ENCODE measurements at regions not wholly inside any gene's neighbourhood (a gene's known extent, or its start where the extent isn't known, plus 50 kb on each side); places are given as distances from the start of the nearest gene placed in this dataset.
"Not testable (repeated sequence)": the region's sequence is repeated elsewhere in the genome, so short reads cannot be mapped to it uniquely, and the experiment has no call there.

DNA sequence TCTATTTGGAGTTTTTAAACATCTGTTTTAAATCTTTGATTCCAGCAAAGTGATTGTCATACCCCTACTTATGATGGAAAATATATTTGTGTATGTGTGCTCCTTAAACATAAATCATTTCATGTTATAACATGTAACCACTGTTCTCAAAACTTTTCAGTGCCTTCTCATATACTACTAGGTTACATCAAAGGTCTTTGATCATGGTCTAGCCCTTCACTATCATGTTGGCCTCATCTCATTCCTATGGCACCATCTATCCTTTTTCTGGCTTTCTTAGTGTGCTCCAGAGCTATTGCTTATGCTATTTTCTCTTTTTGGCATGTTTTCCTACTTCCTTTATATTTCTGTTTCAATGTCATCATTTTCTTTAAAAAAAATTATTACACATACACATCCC, 367.9 kb upstream of the SLC39A10 start:
- DNase-seq: no peak

GRCh38 chr2:195279840-195280427, 377.1 kb upstream of the SLC39A10 start:
- DNase-seq: no peak

DNA sequence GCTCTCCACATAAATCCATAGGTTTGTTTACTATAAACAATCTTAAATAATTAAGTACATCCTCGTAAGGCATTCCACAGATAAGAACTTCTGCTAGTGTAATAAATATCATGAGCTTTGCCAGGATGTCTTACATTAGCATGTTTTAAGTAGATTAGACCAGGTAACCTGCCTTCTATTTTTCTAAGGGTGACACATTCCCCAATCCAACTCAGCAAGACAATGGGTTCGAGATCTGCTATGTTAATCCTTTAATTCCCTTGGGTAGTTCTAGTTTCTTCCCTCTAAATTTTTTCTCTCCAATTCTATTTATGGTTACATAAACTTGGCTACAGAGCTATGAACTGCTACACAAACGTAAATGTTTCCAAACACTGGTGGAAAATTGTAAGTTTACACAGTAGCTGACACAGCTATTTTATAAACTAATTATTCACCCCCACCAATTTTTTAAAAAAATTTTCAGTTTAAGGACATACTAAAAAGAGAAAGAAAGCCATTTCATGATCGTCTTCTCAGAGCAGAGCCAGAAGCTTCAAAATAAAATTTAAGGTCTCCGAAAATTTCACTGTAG, 386.5 kb upstream of the SLC39A10 start:
- DNase-seq: no peak

DNA sequence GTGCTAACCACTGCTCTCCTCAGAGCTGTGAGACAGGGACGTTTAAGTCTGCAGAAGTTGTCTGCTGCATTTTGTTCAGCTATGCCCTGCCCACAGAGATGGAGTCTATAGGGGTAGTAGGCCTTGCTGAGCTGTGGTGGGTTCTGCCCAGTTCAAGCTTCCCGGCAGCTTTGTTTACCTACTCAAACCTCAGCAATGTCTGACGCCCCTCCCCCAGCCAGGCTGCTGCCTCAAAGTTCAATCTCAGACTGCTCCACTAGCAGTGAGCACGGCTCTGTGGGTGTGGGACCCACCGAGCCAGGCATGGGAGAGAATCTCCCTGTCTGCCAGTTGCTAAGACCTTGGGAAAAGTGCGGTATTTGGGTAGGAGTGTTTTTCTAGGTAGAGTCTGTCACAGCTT, 387.8 kb upstream of the SLC39A10 start:
- no peak for DNase-seq

DNA sequence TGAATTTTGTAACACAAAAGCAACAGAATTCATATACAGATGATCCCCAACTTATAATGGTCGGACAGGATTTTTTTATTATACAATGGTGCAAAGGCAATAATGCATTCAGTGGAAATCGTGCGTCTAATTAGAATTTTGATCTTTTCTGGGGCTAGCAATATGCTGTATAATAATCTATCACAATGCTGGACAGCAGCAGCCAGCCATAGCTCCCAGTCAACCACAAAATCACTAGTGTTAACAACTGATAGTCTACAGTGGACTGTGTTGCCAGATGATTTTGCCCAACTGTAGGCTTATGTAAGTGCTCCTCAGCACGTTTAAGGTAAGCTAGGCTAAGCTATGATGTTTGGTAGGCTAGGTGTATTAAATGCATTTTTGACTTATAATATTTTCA, 399.0 kb upstream of the SLC39A10 start:
- no peak for DNase-seq

DNA sequence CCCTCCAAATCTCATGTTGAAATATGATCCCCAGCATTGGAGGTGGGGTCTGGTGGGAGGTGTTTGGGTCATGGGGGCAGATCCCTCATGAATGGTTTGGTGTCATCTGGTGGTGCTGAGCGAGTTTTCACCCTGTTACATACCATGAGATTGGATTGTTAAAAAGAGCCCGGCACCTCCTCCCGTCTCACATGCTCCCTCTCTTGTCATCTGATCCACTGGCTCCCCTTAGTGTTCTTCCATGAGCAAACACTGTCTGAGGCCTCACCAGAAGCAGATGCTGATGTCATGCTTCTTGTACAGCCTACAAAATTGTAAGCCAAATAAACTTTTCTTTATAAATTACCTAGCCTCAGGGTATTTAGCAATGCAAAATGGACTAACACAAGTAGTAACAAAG, 405.0 kb upstream of the SLC39A10 start:
- DNase-seq: no peak

DNA sequence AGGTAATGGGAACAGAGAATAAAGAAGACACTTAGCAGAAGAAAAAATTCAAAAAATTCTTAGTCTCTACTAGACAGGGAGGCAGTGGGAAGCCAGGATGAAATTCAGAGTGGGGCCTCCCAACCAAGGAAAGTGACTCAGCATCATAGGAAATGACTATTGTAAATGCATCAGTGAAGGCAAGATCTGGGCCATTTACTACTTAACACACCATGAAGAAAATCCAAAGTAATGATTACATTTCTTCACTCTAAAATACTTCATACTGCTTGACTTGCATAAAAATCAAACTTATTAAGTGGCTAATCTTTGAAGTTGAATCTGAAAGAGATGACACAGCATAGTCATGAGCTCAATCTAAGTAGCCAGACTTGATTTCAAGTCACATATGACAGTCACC, 405.8 kb upstream of the SLC39A10 start:
- no peak for DNase-seq

DNA sequence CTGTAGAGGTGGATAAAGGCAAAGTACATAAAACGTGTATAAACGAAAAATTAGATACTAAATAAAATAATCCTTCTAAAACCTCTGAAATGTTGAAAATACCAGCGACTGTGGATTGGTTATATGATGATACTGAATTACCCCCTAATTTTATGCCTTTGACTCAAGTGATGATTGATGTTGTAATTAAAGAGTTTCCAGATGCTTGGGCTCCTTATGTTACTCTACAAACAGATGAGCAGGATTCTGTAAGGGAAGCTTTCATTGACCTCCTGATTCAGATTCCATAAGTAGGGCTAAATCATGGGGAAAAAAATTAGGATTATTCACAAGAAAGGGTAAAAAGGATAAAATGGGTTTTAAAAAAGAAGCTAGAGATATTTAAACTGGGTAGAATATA, 418.2 kb upstream of the SLC39A10 start:
- no peak for DNase-seq

GRCh38 chr2:195238379-195238778, 418.6 kb upstream of the SLC39A10 start:
- DNase-seq: no peak

GRCh38 chr2:195228547-195228946, 428.5 kb upstream of the SLC39A10 start:
- not testable (repeated sequence) for DNase-seq

- no peak for DNase-seq
Observed at GRCh38 chr2:195214072-195214471, 443.0 kb upstream of the SLC39A10 start.

DNA sequence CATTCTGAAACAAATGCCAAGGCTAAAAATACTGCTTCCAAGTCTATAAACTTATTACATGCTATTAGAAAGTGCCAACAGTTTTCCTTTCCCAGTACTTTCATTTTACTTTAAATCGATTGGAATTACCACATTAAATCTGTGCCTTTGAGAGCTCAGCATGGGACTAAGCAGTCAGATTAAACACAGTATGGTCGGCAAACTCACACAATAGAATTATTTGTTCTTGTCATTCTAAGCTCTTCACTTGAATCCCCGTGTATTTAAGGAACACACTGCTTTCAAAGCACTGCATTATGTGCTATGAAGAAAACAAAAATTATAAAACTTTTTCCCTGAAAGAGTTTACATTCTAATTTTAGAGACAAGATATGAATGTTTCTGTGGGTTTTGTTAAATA, 444.4 kb upstream of the SLC39A10 start:
- no peak for DNase-seq

DNA sequence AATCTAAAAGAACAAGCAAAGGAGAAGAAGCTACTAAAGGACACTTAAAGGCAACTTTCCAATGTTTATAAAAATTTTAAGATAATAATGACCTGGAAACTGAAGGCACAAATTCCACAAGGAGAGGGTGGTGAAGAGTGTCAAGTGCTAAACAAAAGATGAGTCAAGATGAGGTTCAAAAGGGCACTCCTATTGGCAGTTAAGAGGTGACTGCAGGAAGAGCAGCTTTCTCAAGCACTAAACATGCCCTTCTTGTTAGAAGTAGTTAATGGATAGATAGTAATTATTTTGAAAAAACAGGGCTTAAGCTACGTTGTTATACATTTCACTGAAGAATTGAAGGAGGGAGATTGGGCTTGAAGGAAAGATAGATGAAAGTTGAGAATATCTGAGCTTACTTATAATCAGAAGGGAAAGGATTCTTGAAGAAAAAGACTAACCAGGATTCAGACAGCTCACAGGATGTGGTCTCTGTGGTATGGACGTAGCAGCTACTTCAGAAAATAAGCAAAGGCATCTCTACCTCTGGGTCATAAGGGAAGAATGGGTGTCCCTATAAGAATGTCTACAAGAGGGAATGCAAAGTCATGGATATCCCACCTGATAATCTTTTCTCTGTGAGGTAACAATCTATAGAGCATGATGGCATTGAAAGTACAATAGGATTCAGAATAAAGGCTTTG, 454.7 kb upstream of the SLC39A10 start:
- peak in 1 of 5 donors; percentile 45 for DNase-seq

- DNase-seq: no peak
Observed at GRCh38 chr2:195199864-195200263, 457.2 kb upstream of the SLC39A10 start.

GRCh38 chr2:195181059-195181705, 475.8 kb upstream of the SLC39A10 start:
- no peak for DNase-seq

GRCh38 chr2:195168369-195168768, 488.7 kb upstream of the SLC39A10 start:
- peak in 1 of 5 donors; percentile 10 for DNase-seq

- no peak for DNase-seq
Observed at GRCh38 chr2:195164930-195165329, 492.1 kb upstream of the SLC39A10 start.

DNA sequence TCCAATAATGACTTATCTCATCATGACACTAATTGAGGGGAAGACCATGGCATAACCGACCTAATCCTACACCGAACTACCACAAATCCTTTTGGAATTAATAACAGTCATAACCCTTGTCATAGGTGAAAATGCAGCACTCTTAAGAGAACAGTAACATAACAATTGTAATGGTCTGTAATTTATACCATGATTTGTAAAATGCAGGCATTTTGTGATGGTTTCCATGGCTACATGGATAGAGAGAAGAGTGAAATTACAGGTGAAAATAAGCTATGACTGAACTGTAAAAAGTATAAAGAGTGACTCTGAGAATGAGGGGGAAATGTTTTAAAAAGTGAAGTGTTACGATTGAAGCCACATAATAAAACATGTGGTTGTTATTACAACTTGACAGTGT, 494.1 kb upstream of the SLC39A10 start:
- DNase-seq: no peak

- DNase-seq: no peak
Observed at GRCh38 chr2:195162194-195162593, 494.8 kb upstream of the SLC39A10 start.

DNA sequence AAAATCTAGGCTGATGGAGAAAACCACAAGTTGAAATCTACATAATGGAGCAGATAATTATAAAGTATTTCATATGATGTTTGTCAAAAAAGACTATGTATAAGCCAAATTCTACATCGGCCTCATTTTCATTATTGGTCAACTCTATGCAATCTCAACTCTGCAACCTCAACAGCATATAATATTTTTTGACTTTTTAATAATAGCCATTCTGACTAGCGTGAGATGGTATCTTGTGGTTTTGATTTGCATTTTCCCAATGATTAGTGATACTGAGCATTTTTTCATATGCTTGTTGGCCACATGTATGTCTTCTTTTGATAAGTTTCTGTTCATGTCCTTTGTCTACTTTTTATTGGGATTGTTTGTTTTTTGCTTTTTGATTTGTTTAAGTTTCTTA, 496.1 kb upstream of the SLC39A10 start:
- no peak for DNase-seq

- DNase-seq: no peak
Observed at GRCh38 chr2:195151711-195152110, 505.3 kb upstream of the SLC39A10 start.

DNA sequence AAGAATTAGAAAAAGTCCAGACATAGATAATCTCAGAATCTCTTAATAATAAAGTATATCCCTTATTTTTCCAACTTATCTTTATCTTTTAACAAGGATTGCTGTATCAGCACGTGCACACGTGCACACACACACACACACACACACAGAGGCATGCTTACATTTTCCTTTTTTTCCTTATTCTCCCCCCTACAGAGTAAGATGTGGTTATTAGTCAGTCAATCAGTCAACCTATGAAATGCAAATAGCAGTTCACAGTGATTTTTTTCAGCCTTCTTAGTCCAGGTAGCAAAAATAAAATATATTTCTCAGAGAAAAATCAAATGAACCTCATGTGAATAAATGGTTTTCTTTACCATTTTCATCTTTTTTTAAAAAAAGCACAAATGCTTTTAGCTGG, 506.2 kb upstream of the SLC39A10 start:
- DNase-seq: no peak

- no peak for DNase-seq
Observed at GRCh38 chr2:195148004-195148403, 509.0 kb upstream of the SLC39A10 start.
